SH-SY5Y (cell line): ENCODE measurements at regions not wholly inside any gene's neighbourhood (a gene's known extent, or its start where the extent isn't known, plus 50 kb on each side); places are given as distances from the start of the nearest gene placed in this dataset.

ENCODE experiments used
- GATA2 ChIP-seq: IDR thresholded peaks from 2 replicates; pipeline ENCODE4 v1.6.1; 2011; ENCODE audit warnings: mild to moderate bottlenecking, low read depth, low read length
- GATA3 ChIP-seq: IDR thresholded peaks from 2 replicates; pipeline ENCODE4 v1.6.1; 2011; ENCODE audit warnings: low read depth, mild to moderate bottlenecking, low read length, moderate library complexity

DNA sequence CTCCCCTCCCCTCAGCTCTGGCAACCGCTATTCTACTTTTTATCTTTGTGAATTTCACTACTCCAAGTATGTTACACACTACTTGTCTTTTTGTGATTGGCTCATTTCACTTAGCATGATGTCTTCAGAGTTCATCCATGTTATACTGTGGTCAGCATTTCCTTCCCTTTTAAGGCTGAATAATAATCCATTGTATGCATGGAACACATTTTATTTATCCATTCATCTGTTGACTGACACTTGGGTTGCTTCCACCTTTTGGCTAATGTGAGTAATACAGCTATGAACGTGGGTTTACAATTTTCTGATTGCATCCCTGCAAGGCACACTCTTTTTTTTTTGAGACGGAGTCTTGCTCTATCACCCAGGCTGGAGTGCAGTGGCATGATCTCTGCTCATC is 53.0 kb upstream of the FUT8 start:
- TF ChIP-seq GATA3 (no peak), GATA2 (no peak)
